ENCODE measurements at regions not wholly inside any gene's neighbourhood (a gene's known extent, or its start where the extent isn't known, plus 50 kb on each side); places are given as distances from the start of the nearest gene placed in this dataset.

DNA sequence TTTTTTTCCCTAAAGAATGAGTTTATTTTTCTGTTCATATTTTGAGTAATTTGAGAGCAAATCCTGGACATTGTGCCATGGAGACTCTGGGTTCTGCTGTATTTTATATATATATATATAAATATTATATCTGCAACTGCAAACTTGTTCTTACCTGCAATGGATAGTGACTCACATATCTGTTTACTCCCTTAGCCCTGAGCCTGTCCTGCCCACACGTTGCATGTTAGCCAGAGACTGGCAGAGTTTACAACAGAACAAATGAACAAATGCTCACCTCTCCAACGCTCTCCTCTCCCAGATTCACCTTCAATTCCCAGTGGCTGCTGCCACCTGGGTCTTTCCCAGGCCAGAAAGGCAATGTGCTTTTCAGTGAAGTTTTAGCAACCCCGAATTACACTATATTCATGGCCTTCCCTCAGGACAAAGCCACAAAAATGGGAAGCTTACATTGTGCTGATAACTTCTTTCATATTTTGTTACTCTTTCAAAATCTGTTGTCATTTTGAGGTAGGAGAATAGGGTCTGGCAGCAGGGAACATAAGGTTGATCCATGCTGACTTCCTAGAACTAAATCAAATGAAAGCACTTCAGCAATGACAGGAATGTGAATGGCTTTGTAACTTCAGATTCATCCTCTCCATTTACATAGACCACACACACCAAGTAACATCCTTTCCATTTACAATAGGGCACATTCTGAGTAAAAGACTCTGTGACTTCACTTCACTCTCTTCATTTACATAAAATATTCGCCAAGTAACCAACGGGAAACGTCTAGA, 105.4 kb upstream of the FAM110C start:
- Mint-ChIP-seq H3K36me3 (ENCODE audit: insufficient read depth, unreplicated experiment) (no peaks in the 10 kb centered on the region), H3K4me3 (ENCODE audit: unreplicated experiment) (no peak overlapping the region), H3K27ac (ENCODE audit: low read depth, unreplicated experiment) (peak overlapping the region; percentile 16), H3K9me3 (ENCODE audit: unreplicated experiment) (no peaks in the 10 kb centered on the region), H3K4me1 (ENCODE audit: insufficient read depth, unreplicated experiment) (peaks cover 9% of the 10 kb centered on the region), H3K27me3 (ENCODE audit: insufficient read depth, unreplicated experiment) (no peaks in the 10 kb centered on the region)
- TF ChIP-seq, protein P1, sequence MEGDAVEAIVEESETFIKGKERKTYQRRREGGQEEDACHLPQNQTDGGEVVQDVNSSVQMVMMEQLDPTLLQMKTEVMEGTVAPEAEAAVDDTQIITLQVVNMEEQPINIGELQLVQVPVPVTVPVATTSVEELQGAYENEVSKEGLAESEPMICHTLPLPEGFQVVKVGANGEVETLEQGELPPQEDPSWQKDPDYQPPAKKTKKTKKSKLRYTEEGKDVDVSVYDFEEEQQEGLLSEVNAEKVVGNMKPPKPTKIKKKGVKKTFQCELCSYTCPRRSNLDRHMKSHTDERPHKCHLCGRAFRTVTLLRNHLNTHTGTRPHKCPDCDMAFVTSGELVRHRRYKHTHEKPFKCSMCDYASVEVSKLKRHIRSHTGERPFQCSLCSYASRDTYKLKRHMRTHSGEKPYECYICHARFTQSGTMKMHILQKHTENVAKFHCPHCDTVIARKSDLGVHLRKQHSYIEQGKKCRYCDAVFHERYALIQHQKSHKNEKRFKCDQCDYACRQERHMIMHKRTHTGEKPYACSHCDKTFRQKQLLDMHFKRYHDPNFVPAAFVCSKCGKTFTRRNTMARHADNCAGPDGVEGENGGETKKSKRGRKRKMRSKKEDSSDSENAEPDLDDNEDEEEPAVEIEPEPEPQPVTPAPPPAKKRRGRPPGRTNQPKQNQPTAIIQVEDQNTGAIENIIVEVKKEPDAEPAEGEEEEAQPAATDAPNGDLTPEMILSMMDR (IDR thresholded peaks at IDR 0.05; ENCODE audit: unreplicated experiment), result no peak
- ChIA-PET POLR2A (interaction anchor here (1.5 kb wide), 1 partner anchor 25 kb away, joined by 4 read pairs; no protein-coding TSS in a partner anchor), CTCF (interaction anchor here (1.9 kb wide), 1 partner anchor 9 kb away, joined by 6 read pairs; no protein-coding TSS in a partner anchor)
- peak; percentile 40 for DNase-seq (ENCODE audit: unreplicated experiment)
- intact Hi-C loops (cut with micrococcal nuclease), result no loop called here
- no TSS peak for BruUV-seq (replicated peaks)

DNA sequence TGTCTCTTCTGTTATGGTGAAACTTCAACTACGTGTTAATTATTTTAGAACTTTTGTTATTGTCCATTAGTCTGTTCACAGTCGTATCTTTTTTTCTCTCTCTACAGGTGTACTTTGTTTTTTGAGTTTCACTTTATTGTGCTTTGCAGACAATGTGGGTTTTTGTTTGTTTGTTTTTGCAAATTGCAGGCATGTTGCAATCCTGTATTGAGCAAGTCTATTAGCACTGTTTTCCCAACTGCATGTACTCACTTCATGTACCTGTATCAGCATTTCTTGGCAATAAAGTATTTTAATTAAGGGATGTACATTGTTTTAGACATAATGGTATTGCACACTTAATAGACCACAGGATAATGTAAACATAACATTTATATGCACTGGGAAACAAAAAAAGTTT, 99.1 kb upstream of the FAM110C start:
- Mint-ChIP-seq H3K4me1 (ENCODE audit: insufficient read depth, unreplicated experiment) (peaks cover 10% of the 10 kb centered on the region), H3K36me3 (ENCODE audit: insufficient read depth, unreplicated experiment) (no peaks in the 10 kb centered on the region), H3K27ac (ENCODE audit: low read depth, unreplicated experiment) (peak overlapping the region; percentile 47), H3K4me3 (ENCODE audit: unreplicated experiment) (no peak overlapping the region), H3K9me3 (ENCODE audit: unreplicated experiment) (no peaks in the 10 kb centered on the region), H3K27me3 (ENCODE audit: insufficient read depth, unreplicated experiment) (no peaks in the 10 kb centered on the region)
- DNase-seq (ENCODE audit: unreplicated experiment), result peak; percentile 16
- ChIA-PET POLR2A (interaction anchor here (3.4 kb wide), 1 partner anchor 125 kb away, joined by 16 read pairs; no protein-coding TSS in a partner anchor), CTCF (no interaction called here)
- intact Hi-C loops (cut with micrococcal nuclease), result no loop called here
- TF ChIP-seq, protein P1 (IDR thresholded peaks at IDR 0.05; ENCODE audit: unreplicated experiment), result no peak
- no TSS peak for BruUV-seq (replicated peaks)

DNA sequence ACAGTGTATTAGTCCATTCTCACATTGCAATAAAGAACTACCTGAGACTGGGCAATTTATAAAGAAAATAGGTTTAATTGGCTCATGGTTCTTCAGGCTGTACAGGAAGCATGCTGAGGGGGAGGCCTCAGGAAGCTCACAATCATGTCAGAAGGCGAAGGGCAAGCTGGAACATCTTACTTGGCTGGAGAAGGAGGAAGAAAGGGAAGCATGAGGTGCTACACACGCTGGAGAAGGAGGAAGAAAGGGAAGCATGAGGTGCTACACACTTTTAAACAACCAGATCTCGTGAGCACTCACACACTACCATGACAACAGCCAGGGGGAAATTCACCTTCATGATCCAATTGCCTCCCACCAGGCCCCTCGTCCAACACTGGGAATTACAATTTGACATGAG, 95.3 kb upstream of the FAM110C start:
- no peak for DNase-seq (ENCODE audit: unreplicated experiment)
- intact Hi-C loops (cut with micrococcal nuclease), result loop anchor here (1.0 kb wide), 1 partner anchor 95 kb away; the partner anchor contains the start of gene FAM110C
- Mint-ChIP-seq H3K27ac (ENCODE audit: low read depth, unreplicated experiment) (no peak overlapping the region), H3K4me3 (ENCODE audit: unreplicated experiment) (no peak overlapping the region), H3K4me1 (ENCODE audit: insufficient read depth, unreplicated experiment) (peaks cover 10% of the 10 kb centered on the region), H3K9me3 (ENCODE audit: unreplicated experiment) (no peaks in the 10 kb centered on the region), H3K27me3 (ENCODE audit: insufficient read depth, unreplicated experiment) (no peaks in the 10 kb centered on the region), H3K36me3 (ENCODE audit: insufficient read depth, unreplicated experiment) (no peaks in the 10 kb centered on the region)
- CTCF ChIA-PET, result interaction anchor here (0.5 to 6.9 kb wide), 23 partner anchors 16 to 498 kb away, joined by 3 to 298 read pairs (median 4); no protein-coding TSS in a partner anchor
- TF ChIP-seq, protein P1 (IDR thresholded peaks at IDR 0.05; ENCODE audit: unreplicated experiment), result no peak
- POLR2A ChIA-PET, result interaction anchor here (1.2 to 3.1 kb wide), 10 partner anchors 11 to 125 kb away, joined by 3 to 25 read pairs (median 10); partner anchors contain the start of gene FAM110C
- BruUV-seq (replicated peaks), result no TSS peak

DNA sequence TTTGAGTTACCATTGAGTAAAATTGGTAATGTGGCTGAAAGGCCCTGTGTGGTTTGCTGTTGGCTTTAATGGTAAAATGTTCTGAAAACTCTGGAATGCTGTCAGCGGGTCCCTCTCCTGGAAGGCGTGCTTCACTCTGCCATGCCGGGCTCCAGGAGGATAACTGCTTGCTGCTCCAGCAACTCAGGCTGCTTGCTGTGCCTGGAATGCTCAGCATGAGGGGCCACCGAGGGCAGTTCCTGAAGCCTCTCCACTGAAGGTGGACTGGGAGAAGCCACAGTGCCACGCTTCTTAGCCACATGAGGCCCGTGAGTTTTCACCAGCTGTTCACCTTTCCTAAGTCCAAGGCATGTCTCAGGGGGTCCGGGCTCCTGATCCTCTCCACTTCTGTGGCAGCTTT, 90.4 kb upstream of the FAM110C start:
- no peaks in the 10 kb centered on the region for H3K27me3 Mint-ChIP-seq (ENCODE audit: insufficient read depth, unreplicated experiment)
- H3K4me1 Mint-ChIP-seq (ENCODE audit: insufficient read depth, unreplicated experiment), result no peaks in the 10 kb centered on the region
- CTCF ChIA-PET, result interaction anchor here (4.2 kb wide), 1 partner anchor 118 kb away, joined by 26 read pairs; no protein-coding TSS in a partner anchor
- BruUV-seq (replicated peaks), result no TSS peak
- no peak overlapping the region for H3K4me3 Mint-ChIP-seq (ENCODE audit: unreplicated experiment)
- POLR2A ChIA-PET, result interaction anchor here (0.9 kb wide), 1 partner anchor 117 kb away, joined by 3 read pairs; no protein-coding TSS in a partner anchor
- intact Hi-C loops (cut with micrococcal nuclease), result no loop called here
- H3K27ac Mint-ChIP-seq (ENCODE audit: low read depth, unreplicated experiment), result no peak overlapping the region
- H3K36me3 Mint-ChIP-seq (ENCODE audit: insufficient read depth, unreplicated experiment), result no peaks in the 10 kb centered on the region
- DNase-seq (ENCODE audit: unreplicated experiment), result no peak
- TF ChIP-seq, protein P1 (IDR thresholded peaks at IDR 0.05; ENCODE audit: unreplicated experiment), result no peak
- no peaks in the 10 kb centered on the region for H3K9me3 Mint-ChIP-seq (ENCODE audit: unreplicated experiment)

All from MCF 10A (cell line).